ENCODE measurements at regions not wholly inside any gene's neighbourhood (a gene's known extent, or its start where the extent isn't known, plus 50 kb on each side); places are given as distances from the start of the nearest gene placed in this dataset.

GRCh38 chr5:57690724-57691123, 208.1 kb upstream of the ACTBL2 start:
- no peak for TF ChIP-seq POLR2AphosphoS5 (IDR thresholded peaks at IDR 0.05; ENCODE audit: borderline replicate concordance, low read depth, low read length)
- no peak for TF ChIP-seq EZH2 (IDR thresholded peaks at IDR 0.05)

Data from SK-N-MC (cell line).